PFSK-1 (cell line): ENCODE measurements at regions not wholly inside any gene's neighbourhood (a gene's known extent, or its start where the extent isn't known, plus 50 kb on each side); places are given as distances from the start of the nearest gene placed in this dataset.

Experiments used
- FOXP2 ChIP-seq: optimal IDR thresholded peaks from 2 replicates; pipeline ENCODE3; 2011; ENCODE audit warnings: borderline replicate concordance, control low read depth, inconsistent platforms; ENCODE audit not compliant: insufficient read depth; ENCODE audit errors: extremely low read length, extremely low read depth
- POLR2AphosphoS5 ChIP-seq: IDR thresholded peaks from 2 replicates; pipeline ENCODE4 v1.6.1; 2012; ENCODE audit warnings: low read depth, mild to moderate bottlenecking, control low read depth, low read length, moderate library complexity
- REST ChIP-seq, 2 experiments: IDR thresholded peaks; 2 replicates each; pipeline versions ENCODE4 v1.6.1 to v1.8.0; 2011 to 2012; ENCODE audit warnings: low read depth in 2 of 2, low read length in 2 of 2, control low read depth in 1 of 2, inconsistent platforms in 1 of 2, mild to moderate bottlenecking in 1 of 2, moderate library complexity in 1 of 2; ENCODE audit not compliant: insufficient read depth in 1 of 2
- SIN3A ChIP-seq: IDR thresholded peaks from 2 replicates; pipeline ENCODE4 v1.6.1; 2012; ENCODE audit warnings: mild to moderate bottlenecking, low read length, moderate library complexity, borderline replicate concordance; ENCODE audit not compliant: insufficient read depth
- TAF1 ChIP-seq: IDR thresholded peaks from 2 replicates; pipeline ENCODE4 v1.6.1; 2012; ENCODE audit warnings: low read length, control low read depth, borderline replicate concordance; ENCODE audit not compliant: insufficient read depth

- TF ChIP-seq TAF1 (no peak), FOXP2 (no peak), SIN3A (no peak), POLR2AphosphoS5 (no peak), REST (IDR thresholded peaks at IDR 0.05; ENCODE audit: insufficient read depth in 1 of 2, low read depth in 2 of 2, low read length in 2 of 2) (no peak)
These were observed 706.3 kb upstream of the TENM3 start for GRCh38 chr4:181536811-181537434.

- no peak for TF ChIP-seq POLR2AphosphoS5
- no peak for TF ChIP-seq REST (IDR thresholded peaks at IDR 0.05; ENCODE audit: insufficient read depth in 1 of 2, low read depth in 2 of 2, low read length in 2 of 2)
- TF ChIP-seq TAF1: no peak
- TF ChIP-seq FOXP2: no peak
These were observed 704.8 kb upstream of the TENM3 start for GRCh38 chr4:181538431-181538830.

GRCh38 chr4:181541396-181541795 lies 701.8 kb upstream of the TENM3 start:
- no peak for TF ChIP-seq REST (IDR thresholded peaks at IDR 0.05; ENCODE audit: insufficient read depth in 1 of 2, low read depth in 2 of 2, low read length in 2 of 2)
- TF ChIP-seq TAF1: no peak
- no peak for TF ChIP-seq POLR2AphosphoS5

GRCh38 chr4:181548873-181549575 lies 694.2 kb upstream of the TENM3 start:
- TF ChIP-seq REST (IDR thresholded peaks at IDR 0.05; ENCODE audit: insufficient read depth in 1 of 2, low read depth in 2 of 2, low read length in 2 of 2) (no peak), FOXP2 (no peak), POLR2AphosphoS5 (no peak), SIN3A (no peak), TAF1 (no peak)

GRCh38 chr4:181549576-181550188 lies 693.5 kb upstream of the TENM3 start:
- no peak for TF ChIP-seq FOXP2
- TF ChIP-seq REST (IDR thresholded peaks at IDR 0.05; ENCODE audit: insufficient read depth in 1 of 2, low read depth in 2 of 2, low read length in 2 of 2): no peak
- no peak for TF ChIP-seq POLR2AphosphoS5
- TF ChIP-seq SIN3A: no peak
- TF ChIP-seq TAF1: no peak
